ENCODE measurements at regions not wholly inside any gene's neighbourhood (a gene's known extent, or its start where the extent isn't known, plus 50 kb on each side); places are given as distances from the start of the nearest gene placed in this dataset.

DNA sequence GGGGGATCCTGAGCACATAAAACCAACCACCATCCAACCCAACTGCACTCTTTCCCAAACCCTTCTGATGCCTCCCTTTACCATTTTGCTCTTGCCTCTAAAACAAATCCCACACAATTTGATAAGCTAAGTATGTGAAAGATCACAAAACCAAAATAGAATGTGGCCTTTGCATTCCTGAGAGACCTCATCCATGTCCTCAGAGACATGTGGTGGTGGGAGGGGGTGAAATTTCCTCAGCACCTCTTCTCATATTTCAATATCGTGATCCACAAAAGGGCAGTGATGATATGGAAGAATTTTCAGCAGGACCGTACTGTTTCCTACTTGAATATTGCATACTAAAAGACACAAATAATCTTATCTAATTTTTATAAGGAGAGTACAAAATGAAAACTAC, 423.3 kb downstream of the TLE1 start:
- TF ChIP-seq FOXP2 (optimal IDR thresholded peaks at IDR 0.05; ENCODE audit: borderline replicate concordance, extremely low read depth, extremely low read length, insufficient read depth) (no peak), TAF1 (IDR thresholded peaks at IDR 0.05; ENCODE audit: borderline replicate concordance, insufficient read depth, low read length) (no peak), REST (IDR thresholded peaks at IDR 0.05; ENCODE audit: insufficient read depth in 1 of 2, low read depth in 2 of 2, low read length in 2 of 2) (no peak), POLR2AphosphoS5 (IDR thresholded peaks at IDR 0.05; ENCODE audit: low read depth, low read length) (no peak), SIN3A (IDR thresholded peaks at IDR 0.05; ENCODE audit: borderline replicate concordance, insufficient read depth, low read length) (no peak)

DNA sequence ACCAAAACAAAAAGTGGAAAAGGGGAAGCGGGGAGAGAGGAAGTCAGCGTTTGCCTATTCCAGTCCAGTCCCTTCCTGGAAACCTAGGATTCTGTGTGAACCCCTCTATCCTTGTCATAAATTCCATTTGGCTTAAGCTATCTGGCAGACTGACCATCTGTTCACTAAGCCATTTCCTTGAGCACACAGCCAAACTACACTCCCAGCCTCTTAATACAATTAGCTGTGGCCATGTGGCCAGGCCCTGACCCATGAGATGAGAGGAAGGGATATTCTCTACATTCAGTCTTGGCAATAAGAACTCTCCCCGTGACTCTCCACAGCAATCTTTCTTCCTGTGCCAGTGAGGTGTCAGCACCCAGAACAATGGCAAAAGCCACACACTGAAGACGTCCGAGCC, 424.8 kb downstream of the TLE1 start:
- no peak for TF ChIP-seq REST (IDR thresholded peaks at IDR 0.05; ENCODE audit: insufficient read depth in 1 of 2, low read depth in 2 of 2, low read length in 2 of 2)
- no peak for TF ChIP-seq TAF1 (IDR thresholded peaks at IDR 0.05; ENCODE audit: borderline replicate concordance, insufficient read depth, low read length)
- TF ChIP-seq FOXP2 (optimal IDR thresholded peaks at IDR 0.05; ENCODE audit: borderline replicate concordance, extremely low read depth, extremely low read length, insufficient read depth): no peak
- TF ChIP-seq SIN3A (IDR thresholded peaks at IDR 0.05; ENCODE audit: borderline replicate concordance, insufficient read depth, low read length): no peak
- no peak for TF ChIP-seq POLR2AphosphoS5 (IDR thresholded peaks at IDR 0.05; ENCODE audit: low read depth, low read length)

DNA sequence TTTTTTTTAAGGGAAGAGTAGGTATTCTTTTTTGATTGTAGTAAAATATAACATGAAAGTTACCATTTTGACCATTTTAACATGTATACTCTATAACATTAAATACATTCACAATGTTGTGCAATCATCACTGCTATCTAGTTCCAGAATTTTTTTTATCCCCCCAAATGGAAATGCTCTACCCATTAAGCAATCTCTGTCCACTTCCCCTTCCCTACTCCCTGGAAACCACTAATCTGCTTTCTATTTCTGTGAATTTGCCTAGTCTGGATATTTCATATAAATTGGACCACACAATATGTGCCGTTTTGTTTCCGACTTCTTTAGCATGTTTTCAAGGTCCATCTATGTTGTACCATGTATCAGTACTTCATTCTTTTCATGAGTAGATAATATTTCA, 429.5 kb downstream of the TLE1 start:
- TF ChIP-seq SIN3A (IDR thresholded peaks at IDR 0.05; ENCODE audit: borderline replicate concordance, insufficient read depth, low read length) (no peak), FOXP2 (optimal IDR thresholded peaks at IDR 0.05; ENCODE audit: borderline replicate concordance, extremely low read depth, extremely low read length, insufficient read depth) (no peak), REST (IDR thresholded peaks at IDR 0.05; ENCODE audit: insufficient read depth in 1 of 2, low read depth in 2 of 2, low read length in 2 of 2) (no peak)

DNA sequence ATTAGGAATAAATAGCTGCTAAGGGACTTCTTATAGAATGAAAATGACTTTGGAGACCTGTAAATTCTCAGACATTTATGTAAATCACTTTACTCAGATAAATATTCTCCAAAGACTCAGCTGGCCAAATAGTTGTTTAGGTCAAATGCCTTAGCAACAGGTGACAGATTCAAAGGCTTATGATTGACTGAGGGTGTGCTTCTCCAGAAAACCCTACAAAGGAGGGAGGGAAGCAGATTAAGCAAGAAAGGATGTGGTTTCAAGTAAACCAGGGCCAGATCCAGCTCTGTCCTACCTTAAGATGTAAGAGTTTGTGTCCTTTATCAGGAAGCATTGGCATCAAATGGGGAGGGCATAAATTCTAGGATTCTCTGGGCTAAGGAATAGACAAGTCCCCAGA, 433.0 kb downstream of the TLE1 start:
- TF ChIP-seq TAF1 (IDR thresholded peaks at IDR 0.05; ENCODE audit: borderline replicate concordance, insufficient read depth, low read length): no peak
- TF ChIP-seq POLR2AphosphoS5 (IDR thresholded peaks at IDR 0.05; ENCODE audit: low read depth, low read length): no peak
- TF ChIP-seq SIN3A (IDR thresholded peaks at IDR 0.05; ENCODE audit: borderline replicate concordance, insufficient read depth, low read length): no peak
- no peak for TF ChIP-seq REST (IDR thresholded peaks at IDR 0.05; ENCODE audit: insufficient read depth in 1 of 2, low read depth in 2 of 2, low read length in 2 of 2)
- TF ChIP-seq FOXP2 (optimal IDR thresholded peaks at IDR 0.05; ENCODE audit: borderline replicate concordance, extremely low read depth, extremely low read length, insufficient read depth): no peak

GRCh38 chr9:81250606-81251005, 438.7 kb downstream of the TLE1 start:
- TF ChIP-seq REST (IDR thresholded peaks at IDR 0.05; ENCODE audit: insufficient read depth in 1 of 2, low read depth in 2 of 2, low read length in 2 of 2) (no peak), SIN3A (IDR thresholded peaks at IDR 0.05; ENCODE audit: borderline replicate concordance, insufficient read depth, low read length) (no peak), FOXP2 (optimal IDR thresholded peaks at IDR 0.05; ENCODE audit: borderline replicate concordance, extremely low read depth, extremely low read length, insufficient read depth) (no peak), POLR2AphosphoS5 (IDR thresholded peaks at IDR 0.05; ENCODE audit: low read depth, low read length) (no peak), TAF1 (IDR thresholded peaks at IDR 0.05; ENCODE audit: borderline replicate concordance, insufficient read depth, low read length) (no peak)
